SH-SY5Y (cell line): ENCODE measurements at regions not wholly inside any gene's neighbourhood (a gene's known extent, or its start where the extent isn't known, plus 50 kb on each side); places are given as distances from the start of the nearest gene placed in this dataset.

Experiments used
- GATA2 ChIP-seq: IDR thresholded peaks from 2 replicates; pipeline ENCODE4 v1.6.1; 2011; ENCODE audit warnings: mild to moderate bottlenecking, low read depth, low read length
- GATA3 ChIP-seq: IDR thresholded peaks from 2 replicates; pipeline ENCODE4 v1.6.1; 2011; ENCODE audit warnings: low read depth, mild to moderate bottlenecking, low read length, moderate library complexity

- TF ChIP-seq GATA2: no peak
- no peak for TF ChIP-seq GATA3
These were observed 336.3 kb upstream of the NRXN1 start for GRCh38 chr2:51368250-51368649.
